ENCODE measurements at regions not wholly inside any gene's neighbourhood (a gene's known extent, or its start where the extent isn't known, plus 50 kb on each side); places are given as distances from the start of the nearest gene placed in this dataset.

- Histone ChIP-seq H3K4me3 (ENCODE audit: low read depth in 1 of 2, low read length in 1 of 2) (no peak overlapping the region), H3K36me3 (no peaks in the 10 kb centered on the region), H3K27ac (no peak overlapping the region), H3K27me3 (peaks cover 18% of the 10 kb centered on the region), H3K4me1 (ENCODE audit: control insufficient read depth in 1 of 2, insufficient read depth in 1 of 2, low read depth in 1 of 2, low read length in 1 of 2) (no peaks in the 10 kb centered on the region), H3K9me3 (no peaks in the 10 kb centered on the region)
- no peak for TF ChIP-seq CTCF (IDR thresholded peaks at IDR 0.05)
Measured at GRCh38 chr7:25933921-25934320, 218.1 kb upstream of the NFE2L3 start.

GRCh38 chr7:25940086-25940906 is 211.7 kb upstream of the NFE2L3 start:
- Histone ChIP-seq H3K9me3 (no peaks in the 10 kb centered on the region), H3K4me1 (ENCODE audit: control insufficient read depth in 1 of 2, insufficient read depth in 1 of 2, low read depth in 1 of 2, low read length in 1 of 2) (no peaks in the 10 kb centered on the region), H3K27me3 (peaks cover 38% of the 10 kb centered on the region), H3K4me3 (ENCODE audit: low read depth in 1 of 2, low read length in 1 of 2) (no peak overlapping the region), H3K27ac (no peak overlapping the region), H3K36me3 (no peaks in the 10 kb centered on the region)
- TF ChIP-seq CTCF (IDR thresholded peaks at IDR 0.05) = no peak

- no peak for TF ChIP-seq CTCF (IDR thresholded peaks at IDR 0.05)
- Histone ChIP-seq H3K27me3 (peaks cover 38% of the 10 kb centered on the region), H3K36me3 (no peaks in the 10 kb centered on the region), H3K27ac (no peak overlapping the region), H3K9me3 (no peaks in the 10 kb centered on the region), H3K4me1 (ENCODE audit: control insufficient read depth in 1 of 2, insufficient read depth in 1 of 2, low read depth in 1 of 2, low read length in 1 of 2) (peaks cover 9 to 10% of the 10 kb centered on the region in 2 experiments), H3K4me3 (ENCODE audit: low read depth in 1 of 2, low read length in 1 of 2) (no peak overlapping the region)
Measured at GRCh38 chr7:25944777-25945515, 207.1 kb upstream of the NFE2L3 start.

GRCh38 chr7:25945608-25946007 is 206.4 kb upstream of the NFE2L3 start:
- Histone ChIP-seq H3K4me3 (ENCODE audit: low read depth in 1 of 2, low read length in 1 of 2) (no peak overlapping the region), H3K9me3 (no peaks in the 10 kb centered on the region), H3K27ac (no peak overlapping the region), H3K4me1 (ENCODE audit: control insufficient read depth in 1 of 2, insufficient read depth in 1 of 2, low read depth in 1 of 2, low read length in 1 of 2) (peaks cover 15 to 17% of the 10 kb centered on the region in 2 experiments), H3K36me3 (no peaks in the 10 kb centered on the region), H3K27me3 (peaks cover 38% of the 10 kb centered on the region)
- no peak for TF ChIP-seq CTCF (IDR thresholded peaks at IDR 0.05)

- no peaks in the 10 kb centered on the region for H3K9me3 ChIP-seq
Measured at GRCh38 chr7:25946181-25946580, 205.8 kb upstream of the NFE2L3 start.

More at GRCh38 chr7:25946181-25946580, 205.8 kb upstream of the NFE2L3 start:
- peaks cover 18 to 19% of the 10 kb centered on the region in 2 experiments for H3K4me1 ChIP-seq (ENCODE audit: control insufficient read depth in 1 of 2, insufficient read depth in 1 of 2, low read depth in 1 of 2, low read length in 1 of 2)
- no peak overlapping the region for H3K4me3 ChIP-seq (ENCODE audit: low read depth in 1 of 2, low read length in 1 of 2)
- no peaks in the 10 kb centered on the region for H3K36me3 ChIP-seq
- peaks cover 37% of the 10 kb centered on the region for H3K27me3 ChIP-seq
- no peak overlapping the region for H3K27ac ChIP-seq
- TF ChIP-seq CTCF (IDR thresholded peaks at IDR 0.05) = no peak

All from neutrophil (primary cell).